SK-N-MC (cell line): ENCODE measurements at regions not wholly inside any gene's neighbourhood (a gene's known extent, or its start where the extent isn't known, plus 50 kb on each side); places are given as distances from the start of the nearest gene placed in this dataset.

Experiments used
- EZH2 ChIP-seq: fragments of 200-600 bp; sonication (generic); IDR thresholded peaks from one replicate; pipeline ENCODE4 v1.6.1; 2017; ENCODE audit warnings: antibody characterized with exemption
- POLR2AphosphoS5 ChIP-seq: IDR thresholded peaks from 2 replicates; pipeline ENCODE4 v1.6.1; 2012; ENCODE audit warnings: mild to moderate bottlenecking, low read depth, low read length, borderline replicate concordance

GRCh38 chr12:131628766-131629448 is 82.0 kb upstream of the SFSWAP start:
- TF ChIP-seq POLR2AphosphoS5 (no peak), EZH2 (no peak)
